Naive B cell (primary cell): ENCODE measurements at regions not wholly inside any gene's neighbourhood (a gene's known extent, or its start where the extent isn't known, plus 50 kb on each side); places are given as distances from the start of the nearest gene placed in this dataset.

Experiments
- ATAC-seq, 2 donors: fragments of 150-1000 bp; cut with Tn5 transposase; 2 replicates each; pipeline ENCODE4 v1.10.0; 2021; ENCODE audit warnings: low read depth in 2 of 2, mild to moderate bottlenecking in 2 of 2, moderate library complexity in 2 of 2
- DNase-seq: peaks from one replicate; pipeline ENCODE4 v3.0.0; 2022
- H3K27ac Mint-ChIP-seq, 6 donors: one replicate each; pipeline ENCODE4 v1.8.0; 2020 to 2022; ENCODE audit warnings: mild to moderate bottlenecking in 6 of 6, mixed read lengths in 6 of 6, moderate library complexity in 5 of 6, inconsistent platforms in 2 of 6
- H3K27me3 Mint-ChIP-seq, 3 donors: one replicate each; pipeline ENCODE4 v1.8.0; 2021 to 2022; ENCODE audit warnings: mixed read lengths in 3 of 3, mild to moderate bottlenecking in 1 of 3
- H3K36me3 Mint-ChIP-seq, 2 donors: one replicate each; pipeline ENCODE4 v1.8.0; 2020 to 2022; ENCODE audit warnings: mixed read lengths in 2 of 2, inconsistent platforms in 1 of 2, mild to moderate bottlenecking in 1 of 2
- H3K4me1 Mint-ChIP-seq, 3 donors: one replicate each; pipeline ENCODE4 v1.8.0; 2020 to 2022; ENCODE audit warnings: mixed read lengths in 3 of 3, inconsistent platforms in 1 of 3, mild to moderate bottlenecking in 1 of 3, moderate library complexity in 1 of 3
- H3K4me3 Mint-ChIP-seq, 8 donors: one replicate each; pipeline ENCODE4 v1.8.0; 2020 to 2022; ENCODE audit warnings: mild to moderate bottlenecking in 8 of 8, mixed read lengths in 8 of 8, moderate library complexity in 8 of 8, inconsistent platforms in 2 of 8
- H3K9me3 Mint-ChIP-seq, 7 donors: one replicate each; pipeline ENCODE4 v1.8.0; 2020 to 2022; ENCODE audit warnings: mixed read lengths in 7 of 7, mild to moderate bottlenecking in 5 of 7, inconsistent platforms in 2 of 7, moderate library complexity in 1 of 7

GRCh38 chr5:74138721-74139120 lies 501.8 kb downstream of the ENC1 start:
- Mint-ChIP-seq H3K27ac (no peak overlapping the region), H3K36me3 (no peaks in the 10 kb centered on the region), H3K4me1 (no peaks in the 10 kb centered on the region), H3K9me3 (peaks cover 0 to 1% (median 0%) of the 10 kb centered on the region in 7 donors), H3K27me3 (peaks cover 11 to 15% (median 14%) of the 10 kb centered on the region in 3 donors), H3K4me3 (no peak overlapping the region)
- ATAC-seq (no peak), DNase-seq (no peak)

GRCh38 chr5:74136276-74136825 lies 504.2 kb downstream of the ENC1 start:
- Mint-ChIP-seq H3K4me1 (no peaks in the 10 kb centered on the region), H3K9me3 (peaks cover 0 to 1% (median 0%) of the 10 kb centered on the region in 7 donors), H3K27ac (no peak overlapping the region), H3K36me3 (no peaks in the 10 kb centered on the region), H3K4me3 (no peak overlapping the region), H3K27me3 (peaks cover 4 to 14% (median 7%) of the 10 kb centered on the region in 3 donors)
- DNase-seq (no peak), ATAC-seq (no peak)

- H3K27me3 Mint-ChIP-seq, result peaks cover 7 to 24% (median 8%) of the 10 kb centered on the region in 3 donors
- H3K36me3 Mint-ChIP-seq, result no peaks in the 10 kb centered on the region
- DNase-seq, result no peak
- H3K27ac Mint-ChIP-seq, result no peak overlapping the region
- ATAC-seq, result no peak
- H3K4me1 Mint-ChIP-seq, result no peaks in the 10 kb centered on the region
- H3K9me3 Mint-ChIP-seq, result peaks cover 0 to 1% (median 0%) of the 10 kb centered on the region in 7 donors
- no peak overlapping the region for H3K4me3 Mint-ChIP-seq
Observed at GRCh38 chr5:74135033-74135432, 505.5 kb downstream of the ENC1 start.

GRCh38 chr5:74132485-74132884 lies 506.5 kb downstream of the ARHGEF28 start:
- no peak overlapping the region for H3K27ac Mint-ChIP-seq
- peaks cover 7 to 24% (median 14%) of the 10 kb centered on the region in 3 donors for H3K27me3 Mint-ChIP-seq
- DNase-seq (no peak), ATAC-seq (no peak)
- H3K36me3 Mint-ChIP-seq, result no peaks in the 10 kb centered on the region
- no peaks in the 10 kb centered on the region for H3K4me1 Mint-ChIP-seq
- H3K4me3 Mint-ChIP-seq, result no peak overlapping the region
- H3K9me3 Mint-ChIP-seq, result peaks cover 0 to 1% (median 0%) of the 10 kb centered on the region in 7 donors

- Mint-ChIP-seq H3K27me3 (peaks cover 0 to 24% (median 14%) of the 10 kb centered on the region in 3 donors), H3K9me3 (peaks cover 0 to 1% (median 0%) of the 10 kb centered on the region in 7 donors), H3K4me1 (no peaks in the 10 kb centered on the region), H3K36me3 (no peaks in the 10 kb centered on the region), H3K4me3 (no peak overlapping the region), H3K27ac (no peak overlapping the region)
- no peak for ATAC-seq
- no peak for DNase-seq
Observed at GRCh38 chr5:74131250-74131649, 505.3 kb downstream of the ARHGEF28 start.

- ATAC-seq (no peak), DNase-seq (no peak)
- no peak overlapping the region for H3K4me3 Mint-ChIP-seq
- no peaks in the 10 kb centered on the region for H3K4me1 Mint-ChIP-seq
- peaks cover 0 to 24% (median 14%) of the 10 kb centered on the region in 3 donors for H3K27me3 Mint-ChIP-seq
- no peaks in the 10 kb centered on the region for H3K36me3 Mint-ChIP-seq
- H3K27ac Mint-ChIP-seq, result peak overlapping the region in 1 of 6 donors; percentile 44
- no peaks in the 10 kb centered on the region for H3K9me3 Mint-ChIP-seq
Observed at GRCh38 chr5:74130155-74130897, 504.3 kb downstream of the ARHGEF28 start.

- no peaks in the 10 kb centered on the region for H3K9me3 Mint-ChIP-seq
- no peak overlapping the region for H3K4me3 Mint-ChIP-seq
- H3K36me3 Mint-ChIP-seq, result no peaks in the 10 kb centered on the region
- H3K4me1 Mint-ChIP-seq, result no peaks in the 10 kb centered on the region
- peak overlapping the region in 1 of 6 donors; percentile 46 for H3K27ac Mint-ChIP-seq
- no peak for DNase-seq
- ATAC-seq, result no peak
- peaks cover 0 to 22% (median 14%) of the 10 kb centered on the region in 3 donors for H3K27me3 Mint-ChIP-seq
Observed at GRCh38 chr5:74127381-74128320, 501.7 kb downstream of the ARHGEF28 start.

- no peaks in the 10 kb centered on the region for H3K9me3 Mint-ChIP-seq
- H3K27me3 Mint-ChIP-seq, result peaks cover 0 to 18% (median 14%) of the 10 kb centered on the region in 3 donors
- no peak for DNase-seq
- no peak overlapping the region for H3K27ac Mint-ChIP-seq
- H3K36me3 Mint-ChIP-seq, result no peaks in the 10 kb centered on the region
- H3K4me1 Mint-ChIP-seq, result no peaks in the 10 kb centered on the region
- H3K4me3 Mint-ChIP-seq, result no peak overlapping the region
- ATAC-seq, result no peak
Observed at GRCh38 chr5:74126294-74126693, 500.3 kb downstream of the ARHGEF28 start.

GRCh38 chr5:74124826-74125225 lies 498.8 kb downstream of the ARHGEF28 start:
- no peak for DNase-seq
- Mint-ChIP-seq H3K9me3 (no peaks in the 10 kb centered on the region), H3K4me1 (no peaks in the 10 kb centered on the region), H3K27me3 (peaks cover 0 to 7% (median 6%) of the 10 kb centered on the region in 3 donors), H3K36me3 (no peaks in the 10 kb centered on the region), H3K27ac (no peak overlapping the region), H3K4me3 (no peak overlapping the region)
- no peak for ATAC-seq

GRCh38 chr5:74123929-74124328 lies 497.9 kb downstream of the ARHGEF28 start:
- Mint-ChIP-seq H3K27ac (no peak overlapping the region), H3K27me3 (peaks cover 0 to 7% (median 6%) of the 10 kb centered on the region in 3 donors), H3K4me3 (peak overlapping the region in 1 of 8 donors; percentile 41)

GRCh38 chr5:74122979-74123590 lies 497.1 kb downstream of the ARHGEF28 start:
- Mint-ChIP-seq H3K27ac (no peak overlapping the region), H3K27me3 (peaks cover 0 to 10% (median 9%) of the 10 kb centered on the region in 3 donors), H3K9me3 (peaks cover 0 to 7% (median 0%) of the 10 kb centered on the region in 7 donors), H3K36me3 (no peaks in the 10 kb centered on the region), H3K4me1 (no peaks in the 10 kb centered on the region), H3K4me3 (no peak overlapping the region)
- DNase-seq (no peak), ATAC-seq (no peak)

More at GRCh38 chr5:74123929-74124328, 497.9 kb downstream of the ARHGEF28 start:
- DNase-seq, result no peak
- ATAC-seq, result no peak
- no peaks in the 10 kb centered on the region for H3K9me3 Mint-ChIP-seq
- no peaks in the 10 kb centered on the region for H3K4me1 Mint-ChIP-seq
- no peaks in the 10 kb centered on the region for H3K36me3 Mint-ChIP-seq

- Mint-ChIP-seq H3K9me3 (peaks cover 0 to 10% (median 0%) of the 10 kb centered on the region in 7 donors), H3K4me3 (no peak overlapping the region), H3K36me3 (no peaks in the 10 kb centered on the region), H3K4me1 (no peaks in the 10 kb centered on the region), H3K27me3 (peaks cover 0 to 13% (median 8%) of the 10 kb centered on the region in 3 donors), H3K27ac (no peak overlapping the region)
- ATAC-seq (no peak), DNase-seq (no peak)
Observed at GRCh38 chr5:74122175-74122574, 496.2 kb downstream of the ARHGEF28 start.

GRCh38 chr5:74120585-74120984 lies 494.6 kb downstream of the ARHGEF28 start:
- peak overlapping the region in 1 of 6 donors; percentile 30 for H3K27ac Mint-ChIP-seq
- no peaks in the 10 kb centered on the region for H3K36me3 Mint-ChIP-seq
- H3K4me1 Mint-ChIP-seq, result no peaks in the 10 kb centered on the region
- no peak overlapping the region for H3K4me3 Mint-ChIP-seq
- peaks cover 0 to 13% (median 10%) of the 10 kb centered on the region in 3 donors for H3K27me3 Mint-ChIP-seq
- H3K9me3 Mint-ChIP-seq, result peaks cover 0 to 10% (median 0%) of the 10 kb centered on the region in 7 donors
- no peak for DNase-seq
- no peak for ATAC-seq
